IMR-90 (cell line): ENCODE measurements at regions not wholly inside any gene's neighbourhood (a gene's known extent, or its start where the extent isn't known, plus 50 kb on each side); places are given as distances from the start of the nearest gene placed in this dataset.

ENCODE experiments used
- ATAC-seq: fragments of 200-7000 bp; cut with Tn5 transposase; 2 replicates; pipeline ENCODE4 v1.9.1; 2020; ENCODE audit warnings: low read depth, mild to moderate bottlenecking, moderate library complexity
- BruUV-seq: library from RNA; stranded (reverse); fragments of 400-500 nt; replicated peaks from 2 replicates; lab custom pipeline; 2021; lab: Mats Ljungman, UMichigan
- CTCF ChIA-PET: fragments of 300-600 bp; formaldehyde crosslinking; extraction: SDS; loops from one replicate; lab custom pipeline; 2021; ENCODE audit warnings: antibody characterized with exemption; lab: Yijun Ruan, JAX
- POLR2A ChIA-PET: fragments of 300-600 bp; sonication (Branson Sonifier 250); formaldehyde crosslinking; loops from one replicate; lab custom pipeline; 2022; ENCODE audit warnings: antibody characterized with exemption; ENCODE audit not compliant: unreplicated experiment; lab: Charles Lee
- DNase-seq: peaks from one replicate; pipeline ENCODE4 v3.0.0; 2013
- H2AFZ ChIP-seq: replicated peaks from 2 replicates; pipeline ENCODE3; 2013; ENCODE audit warnings: low read length, mild to moderate bottlenecking; ENCODE audit not compliant: poor library complexity
- H2AK5ac ChIP-seq: 2 replicates; pipeline ENCODE4 v1.6.1; 2013; ENCODE audit warnings: low read depth, low read length, inconsistent platforms
- H2AK9ac ChIP-seq: replicated peaks from 2 replicates; pipeline ENCODE3; 2013; ENCODE audit warnings: mild to moderate bottlenecking, low read depth, low read length, moderate library complexity; ENCODE audit not compliant: poor library complexity
- H2BK120ac ChIP-seq: 2 replicates; pipeline ENCODE4 v1.6.1; 2013; ENCODE audit warnings: low read depth, low read length, inconsistent platforms
- H2BK15ac ChIP-seq: 3 replicates; pipeline ENCODE4 v1.6.1; 2013; ENCODE audit warnings: low read depth, low read length, inconsistent platforms
- H2BK20ac ChIP-seq: 2 replicates; pipeline ENCODE4 v1.6.1; 2013; ENCODE audit warnings: low read depth, mild to moderate bottlenecking, inconsistent platforms, low read length, moderate library complexity
- H2BK5ac ChIP-seq: 2 replicates; pipeline ENCODE4 v1.6.1; 2013; ENCODE audit warnings: mild to moderate bottlenecking, low read depth, low read length, inconsistent platforms; ENCODE audit not compliant: poor library complexity, severe bottlenecking
- H3K14ac ChIP-seq: replicated peaks from 2 replicates; pipeline ENCODE4 v1.6.1; 2013; ENCODE audit warnings: low read depth, low read length, inconsistent platforms
- H3K18ac ChIP-seq: 2 replicates; pipeline ENCODE4 v1.6.1; 2013; ENCODE audit warnings: low read depth, low read length, control low read depth
- H3K23ac ChIP-seq: 2 replicates; pipeline ENCODE4 v1.6.1; 2013; ENCODE audit warnings: low read depth, low read length, inconsistent platforms
- H3K27ac ChIP-seq: 2 replicates; pipeline ENCODE4 v1.5.1; 2013; ENCODE audit warnings: mild to moderate bottlenecking, control low read depth, low read length; ENCODE audit not compliant: insufficient read depth
- H3K27me3 ChIP-seq: 2 replicates; pipeline ENCODE4 v1.6.1; 2013; ENCODE audit warnings: low read length; ENCODE audit not compliant: control insufficient read depth, insufficient read depth
- H3K36me3 ChIP-seq: 2 replicates; pipeline ENCODE4 v1.6.1; 2013; ENCODE audit warnings: low read length, mixed read lengths; ENCODE audit not compliant: control insufficient read depth, insufficient read depth
- H3K4ac ChIP-seq: 2 replicates; pipeline ENCODE4 v1.6.1; 2013; ENCODE audit warnings: low read depth, low read length, inconsistent platforms
- H3K4me1 ChIP-seq: 2 replicates; pipeline ENCODE4 v1.6.1; 2013; ENCODE audit warnings: low read length, mixed read lengths; ENCODE audit not compliant: control insufficient read depth, insufficient read depth
- H3K4me2 ChIP-seq: 2 replicates; pipeline ENCODE4 v1.6.1; 2013; ENCODE audit warnings: low read depth, mild to moderate bottlenecking, control low read depth, low read length, moderate library complexity
- H3K4me3 ChIP-seq: 2 replicates; pipeline ENCODE4 v1.5.1; 2013; ENCODE audit warnings: low read depth, mild to moderate bottlenecking, control low read depth, low read length, moderate library complexity; ENCODE audit not compliant: insufficient read depth
- H3K56ac ChIP-seq: 2 replicates; pipeline ENCODE4 v1.6.1; 2013; ENCODE audit warnings: low read length, inconsistent platforms; ENCODE audit not compliant: insufficient read depth; ENCODE audit errors: extremely low read depth
- H3K79me1 ChIP-seq, 2 experiments: 2 replicates each; pipeline ENCODE4 v1.6.1; 2013; ENCODE audit warnings: low read length in 2 of 2, inconsistent platforms in 1 of 2, low read depth in 1 of 2
- H3K9ac ChIP-seq: 2 replicates; pipeline ENCODE4 v1.6.1; 2013; ENCODE audit warnings: low read depth, low read length, control low read depth
- H3K9me1 ChIP-seq: 2 replicates; pipeline ENCODE4 v1.6.1; 2013; ENCODE audit warnings: low read length, inconsistent platforms; ENCODE audit not compliant: insufficient read depth
- H3K9me3 ChIP-seq: 2 replicates; pipeline ENCODE4 v1.6.1; 2013; ENCODE audit warnings: low read length; ENCODE audit not compliant: control insufficient read depth, insufficient read depth
- H4K20me1 ChIP-seq: 2 replicates; pipeline ENCODE4 v1.6.1; 2013; ENCODE audit warnings: low read length, inconsistent platforms; ENCODE audit not compliant: insufficient read depth
- H4K5ac ChIP-seq: 2 replicates; pipeline ENCODE4 v1.6.1; 2013; ENCODE audit warnings: mild to moderate bottlenecking, low read depth, low read length, control low read depth
- H4K8ac ChIP-seq, 2 experiments: 2 replicates each; pipeline ENCODE4 v1.6.1; 2013; ENCODE audit warnings: low read depth in 2 of 2, low read length in 2 of 2, control low read depth in 1 of 2, inconsistent platforms in 1 of 2
- H4K91ac ChIP-seq: 2 replicates; pipeline ENCODE4 v1.6.1; 2013; ENCODE audit warnings: low read depth, low read length, inconsistent platforms; ENCODE audit not compliant: insufficient read depth
- ELK1 ChIP-seq: fragments of 150-350 bp; IDR thresholded peaks from 2 replicates; pipeline ENCODE4 v1.6.1; 2016; ENCODE audit warnings: low read depth, mild to moderate bottlenecking, low read length, moderate library complexity, borderline replicate concordance
- MAFK ChIP-seq: IDR thresholded peaks from 2 replicates; pipeline ENCODE4 v1.6.1; 2012; ENCODE audit warnings: low read depth, low read length, improper control_type of control experiment
- MAZ ChIP-seq: IDR thresholded peaks from 2 replicates; pipeline ENCODE4 v1.6.1; 2012; ENCODE audit warnings: low read depth, mild to moderate bottlenecking, low read length, improper control_type of control experiment, moderate library complexity, borderline replicate concordance
- MXI1 ChIP-seq: IDR thresholded peaks from 2 replicates; pipeline ENCODE4 v1.6.1; 2012; ENCODE audit warnings: low read depth, mild to moderate bottlenecking, low read length, moderate library complexity, borderline replicate concordance
- POLR2A ChIP-seq: IDR thresholded peaks from 2 replicates; pipeline ENCODE4 v1.6.1; 2012; ENCODE audit warnings: mild to moderate bottlenecking, low read depth, low read length
- RAD21 ChIP-seq: IDR thresholded peaks from 2 replicates; pipeline ENCODE4 v1.6.1; 2012; ENCODE audit warnings: low read length, improper control_type of control experiment
- RCOR1 ChIP-seq: IDR thresholded peaks from 2 replicates; pipeline ENCODE4 v1.6.1; 2012; ENCODE audit warnings: mild to moderate bottlenecking, low read length, improper control_type of control experiment; ENCODE audit not compliant: insufficient replicate concordance
- SMC3 ChIP-seq: fragments of 150-350 bp; IDR thresholded peaks from 2 replicates; pipeline ENCODE4 v1.6.1; 2016; ENCODE audit warnings: low read depth, mild to moderate bottlenecking, antibody characterized with exemption, low read length, moderate library complexity
- WGBS, 2 experiments: methylation state at CpG; one replicate each; pipeline versions ENCODE4 v1.1.5 to v1.1.7; 2013; ENCODE audit warnings: missing lambda C conversion rate in 2 of 2; ENCODE audit not compliant: insufficient read length in 1 of 2; ENCODE audit errors: extremely low coverage in 2 of 2; 5-methylcytosine and 5-hydroxymethylcytosine counted together
- dilution Hi-C: fragments of 300-500 bp; cut with HindIII; formaldehyde crosslinking; loops from one replicate; pipeline ENCODE4 v1.14.3; 2018; ENCODE audit warnings: low sequenced_read_pairs; ENCODE audit not compliant: unreplicated experiment
- in situ Hi-C: fragments of 300-500 bp; cut with MboI; formaldehyde crosslinking; loops from 3 replicates; pipeline ENCODE4 v1.14.3; 2019; ENCODE audit warnings: low sequenced_read_pairs, inconsistent platforms, mixed read lengths
- intact Hi-C: fragments of 100-400 bp; cut with micrococcal nuclease; formaldehyde crosslinking; loops from 2 replicates; pipeline ENCODE4 v1.10.0; 2022

- Histone ChIP-seq H4K20me1 (no peaks in the 10 kb centered on the region), H2AK9ac (no peak overlapping the region), H3K4ac (no peak overlapping the region), H2BK5ac (no peak overlapping the region), H3K9me3 (peaks cover 30% of the 10 kb centered on the region), H3K9me1 (no peaks in the 10 kb centered on the region), H3K9ac (no peak overlapping the region), H3K27me3 (no peaks in the 10 kb centered on the region), H3K4me1 (no peaks in the 10 kb centered on the region), H4K8ac (no peak overlapping the region), H3K4me3 (no peak overlapping the region), H3K4me2 (no peak overlapping the region), H2AFZ (peak overlapping the region; percentile 71), H2BK15ac (no peak overlapping the region), H3K23ac (no peak overlapping the region), H3K27ac (no peak overlapping the region), H2BK20ac (no peak overlapping the region), H4K5ac (no peak overlapping the region), H4K91ac (no peak overlapping the region), H3K79me1 (no peaks in the 10 kb centered on the region), H3K18ac (no peak overlapping the region), H3K14ac (no peak overlapping the region), H3K36me3 (no peaks in the 10 kb centered on the region), H3K56ac (no peak overlapping the region), H2BK120ac (no peak overlapping the region), H2AK5ac (no peak overlapping the region)
- DNase-seq (no peak), ATAC-seq (no peak)
- BruUV-seq = no TSS peak
- ChIA-PET POLR2A (no interaction called here), CTCF (no interaction called here)
- WGBS, 2 experiments = 52% methylated on average over 10 of the region's 42 CpGs; no CpG with 5 or more reads in 1 of the 2 experiments
- TF ChIP-seq MAZ = no peak
- TF ChIP-seq MXI1 = no peak
- no peak for TF ChIP-seq MAFK
- no peak for TF ChIP-seq SMC3
- TF ChIP-seq POLR2A = no peak
- TF ChIP-seq RAD21 = no peak
- TF ChIP-seq RCOR1 = no peak
- no peak for TF ChIP-seq ELK1
- dilution Hi-C loops = no loop called here
- intact Hi-C loops = no loop called here
- in situ Hi-C loops = no loop called here
Measured at GRCh38 chr5:5886812-5887486, 464.5 kb downstream of the ICE1 start.
